ENCODE measurements at regions not wholly inside any gene's neighbourhood (a gene's known extent, or its start where the extent isn't known, plus 50 kb on each side); places are given as distances from the start of the nearest gene placed in this dataset.

- Histone ChIP-seq H4K91ac (ENCODE audit: low read depth, low read length, poor library complexity) (no peak overlapping the region), H4K8ac (ENCODE audit: low read depth, low read length) (no peak overlapping the region), H3K9me3 (replicated peaks in 1 of 2; ENCODE audit: control insufficient read depth in 2 of 2, insufficient read depth in 1 of 2, low read depth in 1 of 2, low read length in 2 of 2) (peaks cover 0 to 2% of the 10 kb centered on the region in 2 donors), H2AFZ (ENCODE audit: low read length) (no peak overlapping the region), H3K18ac (ENCODE audit: low read length) (no peak overlapping the region), H2BK5ac (ENCODE audit: low read length) (no peak overlapping the region), H2BK15ac (ENCODE audit: low read length) (no peak overlapping the region), H3K27ac (replicated peaks; ENCODE audit: low read length) (no peak overlapping the region), H3K4me1 (ENCODE audit: control insufficient read depth in 2 of 2, insufficient read depth in 1 of 2, low read depth in 1 of 2, low read length in 2 of 2) (peaks cover 0 to 2% of the 10 kb centered on the region in 2 donors), H2BK120ac (ENCODE audit: low read depth, low read length) (no peak overlapping the region), H3K4me2 (ENCODE audit: insufficient read depth, low read length, poor library complexity, severe bottlenecking) (no peak overlapping the region), H3K9ac (ENCODE audit: low read depth, low read length, poor library complexity) (no peak overlapping the region), H3K36me3 (replicated peaks in 1 of 2; ENCODE audit: control insufficient read depth in 2 of 2, insufficient read depth in 2 of 2, low read length in 2 of 2) (no peaks in the 10 kb centered on the region), H2AK5ac (ENCODE audit: low read depth, low read length) (no peak overlapping the region), H2BK12ac (ENCODE audit: low read length) (no peak overlapping the region), H3K27me3 (ENCODE audit: control insufficient read depth in 3 of 3, insufficient read depth in 3 of 3, low read depth in 1 of 3, low read length in 3 of 3) (no peaks in the 10 kb centered on the region), H3K4me3 (ENCODE audit: low read length in 2 of 2) (no peak overlapping the region), H3K4ac (ENCODE audit: low read length) (no peak overlapping the region), H3K23ac (ENCODE audit: low read depth, low read length, poor library complexity) (no peak overlapping the region), H3K79me1 (ENCODE audit: low read depth, low read length) (peaks cover 2% of the 10 kb centered on the region), H3K14ac (ENCODE audit: low read length) (no peak overlapping the region)
- DNase-seq (ENCODE audit: low spot score), result no peak
- no CpG with 5 or more reads among the region's 5 CpGs for WGBS, 2 donors (ENCODE audit: extremely low coverage in 2 of 2, insufficient read length in 2 of 2, insufficient replicate concordance in 1 of 2)
These were observed 132.6 kb upstream of the CEP162 start for GRCh38 chr6:84360039-84360438.

DNA sequence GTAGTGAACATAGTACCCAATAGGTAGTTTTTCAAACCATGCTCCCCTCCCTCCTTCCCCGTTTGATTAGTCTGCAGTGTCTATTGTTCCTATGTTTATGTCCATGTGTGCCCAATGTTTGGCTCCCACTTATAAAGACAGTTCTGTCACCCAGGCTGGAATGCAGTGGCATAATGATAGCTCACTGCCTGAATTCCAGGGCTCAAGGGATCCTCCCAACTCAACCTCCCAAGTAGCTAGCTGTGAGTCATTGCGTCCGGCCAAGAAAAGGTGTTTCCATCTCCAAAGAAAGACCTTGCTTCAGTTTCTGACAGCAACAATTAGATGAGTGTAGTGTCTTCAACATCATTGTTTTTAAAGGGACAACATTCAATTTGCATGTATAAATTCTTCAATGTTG, 131.1 kb upstream of the CEP162 start:
- H2BK120ac ChIP-seq (ENCODE audit: low read depth, low read length), result no peak overlapping the region
- no peak overlapping the region for H2AK5ac ChIP-seq (ENCODE audit: low read depth, low read length)
- no peak overlapping the region for H2BK15ac ChIP-seq (ENCODE audit: low read length)
- H3K9me3 ChIP-seq (replicated peaks in 1 of 2; ENCODE audit: control insufficient read depth in 2 of 2, insufficient read depth in 1 of 2, low read depth in 1 of 2, low read length in 2 of 2), result no peaks in the 10 kb centered on the region
- no peaks in the 10 kb centered on the region for H3K4me1 ChIP-seq (ENCODE audit: control insufficient read depth in 2 of 2, insufficient read depth in 1 of 2, low read depth in 1 of 2, low read length in 2 of 2)
- H3K9ac ChIP-seq (ENCODE audit: low read depth, low read length, poor library complexity), result no peak overlapping the region
- H3K14ac ChIP-seq (ENCODE audit: low read length), result no peak overlapping the region
- H3K18ac ChIP-seq (ENCODE audit: low read length), result no peak overlapping the region
- H3K79me1 ChIP-seq (ENCODE audit: low read depth, low read length), result peaks cover 2% of the 10 kb centered on the region
- no peak overlapping the region for H3K23ac ChIP-seq (ENCODE audit: low read depth, low read length, poor library complexity)
- no peak overlapping the region for H3K4me2 ChIP-seq (ENCODE audit: insufficient read depth, low read length, poor library complexity, severe bottlenecking)
- DNase-seq (ENCODE audit: low spot score), result no peak
- no peak overlapping the region for H3K4me3 ChIP-seq (ENCODE audit: low read length in 2 of 2)
- H4K91ac ChIP-seq (ENCODE audit: low read depth, low read length, poor library complexity), result no peak overlapping the region
- H4K8ac ChIP-seq (ENCODE audit: low read depth, low read length), result no peak overlapping the region
- no peak overlapping the region for H2BK5ac ChIP-seq (ENCODE audit: low read length)
- H3K36me3 ChIP-seq (replicated peaks in 1 of 2; ENCODE audit: control insufficient read depth in 2 of 2, insufficient read depth in 2 of 2, low read length in 2 of 2), result no peaks in the 10 kb centered on the region
- no peak overlapping the region for H2BK12ac ChIP-seq (ENCODE audit: low read length)
- H3K27me3 ChIP-seq (ENCODE audit: control insufficient read depth in 3 of 3, insufficient read depth in 3 of 3, low read depth in 1 of 3, low read length in 3 of 3), result no peaks in the 10 kb centered on the region
- no peak overlapping the region for H3K4ac ChIP-seq (ENCODE audit: low read length)
- no CpG with 5 or more reads among the region's 3 CpGs for WGBS, 2 donors (ENCODE audit: extremely low coverage in 2 of 2, insufficient read length in 2 of 2, insufficient replicate concordance in 1 of 2)
- H3K27ac ChIP-seq (replicated peaks; ENCODE audit: low read length), result no peak overlapping the region
- no peak overlapping the region for H2AFZ ChIP-seq (ENCODE audit: low read length)

DNA sequence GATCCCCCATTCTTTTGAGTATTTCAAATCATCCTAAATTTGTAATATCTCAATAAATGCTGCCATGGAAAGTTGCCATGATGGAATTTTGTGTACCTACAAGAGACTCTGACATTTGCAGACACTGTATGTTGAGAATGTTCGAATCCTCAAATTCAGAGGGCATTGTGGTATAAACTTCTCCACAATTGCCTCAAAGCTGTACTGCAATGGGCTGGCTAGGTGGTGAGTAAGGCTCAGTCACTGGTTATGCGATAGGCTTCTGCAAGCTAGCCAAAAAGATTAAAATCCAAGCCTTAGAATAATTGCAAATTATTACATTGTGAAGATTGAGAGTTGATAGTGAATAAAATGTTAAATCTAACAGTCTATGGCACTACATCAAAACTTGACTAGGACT, 130.2 kb upstream of the CEP162 start:
- no CpG with 5 or more reads among the region's 2 CpGs for WGBS, 2 donors (ENCODE audit: extremely low coverage in 2 of 2, insufficient read length in 2 of 2, insufficient replicate concordance in 1 of 2)
- no peak overlapping the region for H3K18ac ChIP-seq (ENCODE audit: low read length)

DNA sequence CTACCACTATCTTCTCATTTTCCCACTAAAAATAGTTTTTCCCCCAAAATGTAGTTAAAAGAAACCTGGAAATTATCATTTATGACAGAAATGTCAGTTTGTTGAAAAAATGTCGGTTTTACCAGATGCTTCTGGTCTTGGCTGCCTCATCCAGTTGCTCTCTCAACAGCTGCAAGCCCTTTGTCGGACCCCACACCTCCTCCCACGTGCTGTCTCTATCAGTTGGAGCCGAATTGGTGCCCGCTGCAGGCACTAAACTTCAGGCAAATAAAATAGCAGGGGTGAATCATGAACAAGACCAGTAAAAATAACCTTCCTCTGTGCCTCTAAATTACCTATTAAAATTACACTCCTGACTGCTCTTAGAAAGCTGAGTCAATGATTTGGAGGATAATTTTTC, 129.5 kb upstream of the CEP162 start:
- no peak overlapping the region for H3K4ac ChIP-seq (ENCODE audit: low read length)
- H3K79me1 ChIP-seq (ENCODE audit: low read depth, low read length), result peaks cover 2% of the 10 kb centered on the region
- whole genome bisulfite sequencing, 2 donors (ENCODE audit: extremely low coverage in 2 of 2, insufficient read length in 2 of 2, insufficient replicate concordance in 1 of 2), result no CpG with 5 or more reads among the region's 5 CpGs
- no peak overlapping the region for H3K4me3 ChIP-seq (ENCODE audit: low read length in 2 of 2)
- H2BK12ac ChIP-seq (ENCODE audit: low read length), result no peak overlapping the region
- no peak overlapping the region for H2BK120ac ChIP-seq (ENCODE audit: low read depth, low read length)
- H3K9ac ChIP-seq (ENCODE audit: low read depth, low read length, poor library complexity), result no peak overlapping the region
- no peak overlapping the region for H4K91ac ChIP-seq (ENCODE audit: low read depth, low read length, poor library complexity)
- no peak overlapping the region for H3K4me2 ChIP-seq (ENCODE audit: insufficient read depth, low read length, poor library complexity, severe bottlenecking)
- H4K8ac ChIP-seq (ENCODE audit: low read depth, low read length), result no peak overlapping the region
- no peak overlapping the region for H3K27ac ChIP-seq (replicated peaks; ENCODE audit: low read length)
- DNase-seq (ENCODE audit: low spot score), result no peak
- no peak overlapping the region for H2AFZ ChIP-seq (ENCODE audit: low read length)
- no peaks in the 10 kb centered on the region for H3K27me3 ChIP-seq (ENCODE audit: control insufficient read depth in 3 of 3, insufficient read depth in 3 of 3, low read depth in 1 of 3, low read length in 3 of 3)
- no peak overlapping the region for H3K18ac ChIP-seq (ENCODE audit: low read length)
- no peak overlapping the region for H3K14ac ChIP-seq (ENCODE audit: low read length)
- H3K4me1 ChIP-seq (ENCODE audit: control insufficient read depth in 2 of 2, insufficient read depth in 1 of 2, low read depth in 1 of 2, low read length in 2 of 2), result no peaks in the 10 kb centered on the region
- H2AK5ac ChIP-seq (ENCODE audit: low read depth, low read length), result no peak overlapping the region
- no peaks in the 10 kb centered on the region for H3K9me3 ChIP-seq (replicated peaks in 1 of 2; ENCODE audit: control insufficient read depth in 2 of 2, insufficient read depth in 1 of 2, low read depth in 1 of 2, low read length in 2 of 2)
- H2BK15ac ChIP-seq (ENCODE audit: low read length), result no peak overlapping the region
- H3K36me3 ChIP-seq (replicated peaks in 1 of 2; ENCODE audit: control insufficient read depth in 2 of 2, insufficient read depth in 2 of 2, low read length in 2 of 2), result no peaks in the 10 kb centered on the region
- no peak overlapping the region for H2BK5ac ChIP-seq (ENCODE audit: low read length)
- no peak overlapping the region for H3K23ac ChIP-seq (ENCODE audit: low read depth, low read length, poor library complexity)

More for the DNA sequence above, 130.2 kb upstream of the CEP162 start:
- Histone ChIP-seq H3K4me1 (ENCODE audit: control insufficient read depth in 2 of 2, insufficient read depth in 1 of 2, low read depth in 1 of 2, low read length in 2 of 2) (no peaks in the 10 kb centered on the region), H3K23ac (ENCODE audit: low read depth, low read length, poor library complexity) (no peak overlapping the region), H3K14ac (ENCODE audit: low read length) (no peak overlapping the region), H3K27ac (replicated peaks; ENCODE audit: low read length) (no peak overlapping the region), H3K4me2 (ENCODE audit: insufficient read depth, low read length, poor library complexity, severe bottlenecking) (no peak overlapping the region), H3K4ac (ENCODE audit: low read length) (no peak overlapping the region), H3K9me3 (replicated peaks in 1 of 2; ENCODE audit: control insufficient read depth in 2 of 2, insufficient read depth in 1 of 2, low read depth in 1 of 2, low read length in 2 of 2) (no peaks in the 10 kb centered on the region), H3K36me3 (replicated peaks in 1 of 2; ENCODE audit: control insufficient read depth in 2 of 2, insufficient read depth in 2 of 2, low read length in 2 of 2) (no peaks in the 10 kb centered on the region), H3K27me3 (ENCODE audit: control insufficient read depth in 3 of 3, insufficient read depth in 3 of 3, low read depth in 1 of 3, low read length in 3 of 3) (no peaks in the 10 kb centered on the region), H3K4me3 (ENCODE audit: low read length in 2 of 2) (no peak overlapping the region), H2AK5ac (ENCODE audit: low read depth, low read length) (no peak overlapping the region), H4K91ac (ENCODE audit: low read depth, low read length, poor library complexity) (no peak overlapping the region), H2BK120ac (ENCODE audit: low read depth, low read length) (no peak overlapping the region), H2BK5ac (ENCODE audit: low read length) (no peak overlapping the region), H3K9ac (ENCODE audit: low read depth, low read length, poor library complexity) (no peak overlapping the region), H2AFZ (ENCODE audit: low read length) (no peak overlapping the region), H3K79me1 (ENCODE audit: low read depth, low read length) (peaks cover 2% of the 10 kb centered on the region), H2BK15ac (ENCODE audit: low read length) (no peak overlapping the region), H2BK12ac (ENCODE audit: low read length) (no peak overlapping the region), H4K8ac (ENCODE audit: low read depth, low read length) (no peak overlapping the region)
- no peak for DNase-seq (ENCODE audit: low spot score)

Measured in neuronal stem cell (in vitro differentiated cells).